Osteoblast (primary cell): ENCODE measurements at regions not wholly inside any gene's neighbourhood (a gene's known extent, or its start where the extent isn't known, plus 50 kb on each side); places are given as distances from the start of the nearest gene placed in this dataset.

Source experiments
- DNase-seq: peaks from one replicate; pipeline ENCODE4 v3.0.0; 2011; ENCODE audit warnings: low spot score, mixed read lengths; ENCODE audit not compliant: insufficient read length; ENCODE audit errors: missing footprints
- H2AFZ ChIP-seq: 2 replicates; pipeline ENCODE4 v1.6.0; 2011; ENCODE audit warnings: mild to moderate bottlenecking, low read length
- H3K27ac ChIP-seq: 2 replicates; pipeline ENCODE4 v1.5.1; 2011; ENCODE audit warnings: mild to moderate bottlenecking, low read depth, low read length, moderate library complexity
- H3K27me3 ChIP-seq: 2 replicates; pipeline ENCODE4 v1.6.0; 2012; ENCODE audit warnings: mild to moderate bottlenecking, control low read depth, inconsistent platforms, low read length, moderate library complexity; ENCODE audit not compliant: insufficient read depth
- H3K36me3 ChIP-seq: 2 replicates; pipeline ENCODE4 v1.5.1; 2011; ENCODE audit warnings: mild to moderate bottlenecking, low read length, control low read depth, moderate library complexity; ENCODE audit not compliant: insufficient read depth
- H3K4me1 ChIP-seq: 2 replicates; pipeline ENCODE4 v1.5.1; 2011; ENCODE audit warnings: mild to moderate bottlenecking, low read length, control low read depth, moderate library complexity; ENCODE audit not compliant: insufficient read depth
- H3K4me2 ChIP-seq: 2 replicates; pipeline ENCODE4 v1.6.0; 2011; ENCODE audit warnings: mild to moderate bottlenecking, low read length; ENCODE audit not compliant: insufficient read depth
- H3K4me3 ChIP-seq: fragments of 200-600 bp; sonication (generic); 3 replicates; pipeline ENCODE4 v1.5.1; 2012; ENCODE audit warnings: mild to moderate bottlenecking, low read length, inconsistent platforms; ENCODE audit not compliant: insufficient read depth
- H3K79me2 ChIP-seq: 2 replicates; pipeline ENCODE4 v1.6.0; 2012; ENCODE audit warnings: mild to moderate bottlenecking, low read length, control low read depth, inconsistent platforms; ENCODE audit not compliant: insufficient read depth
- H3K9me3 ChIP-seq: 2 replicates; pipeline ENCODE4 v1.5.1; 2011; ENCODE audit warnings: low read depth, low read length, control low read depth
- H4K20me1 ChIP-seq: 2 replicates; pipeline ENCODE4 v1.6.0; 2012; ENCODE audit warnings: mild to moderate bottlenecking, low read length, control low read depth; ENCODE audit not compliant: insufficient read depth
- TF ChIP-seq, protein P1 (sequence below): IDR thresholded peaks from 2 replicates; pipeline ENCODE4 v1.5.1; 2011; ENCODE audit warnings: mild to moderate bottlenecking, low read depth, low read length, moderate library complexity; ENCODE audit errors: extremely low read depth

DNA sequence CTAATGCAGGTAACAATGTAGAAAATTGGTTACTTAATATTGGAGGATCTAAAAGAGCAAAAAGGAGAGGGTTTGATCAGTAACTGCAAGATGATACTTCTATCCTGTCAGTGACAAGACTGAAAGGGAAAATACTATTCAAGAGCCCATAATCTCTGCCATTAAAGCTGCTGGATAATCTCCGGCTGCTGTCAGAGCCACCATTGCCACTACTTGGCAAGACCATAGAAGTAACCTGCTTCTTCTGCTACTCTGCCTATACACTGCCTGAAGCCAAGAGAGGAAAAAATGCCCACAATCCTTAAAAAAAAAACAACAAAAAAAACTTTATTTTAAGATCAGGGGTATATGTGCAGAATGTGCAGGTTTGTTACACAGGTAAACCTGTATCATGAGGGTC, 386.5 kb upstream of the ID4 start:
- Histone ChIP-seq H3K27ac (no peak overlapping the region), H3K79me2 (no peaks in the 10 kb centered on the region), H3K4me1 (no peaks in the 10 kb centered on the region), H4K20me1 (no peaks in the 10 kb centered on the region), H3K4me2 (no peak overlapping the region), H3K9me3 (no peaks in the 10 kb centered on the region), H2AFZ (no peak overlapping the region), H3K27me3 (no peaks in the 10 kb centered on the region), H3K36me3 (no peaks in the 10 kb centered on the region), H3K4me3 (no peak overlapping the region)
- no peak for DNase-seq
- TF ChIP-seq, protein P1, sequence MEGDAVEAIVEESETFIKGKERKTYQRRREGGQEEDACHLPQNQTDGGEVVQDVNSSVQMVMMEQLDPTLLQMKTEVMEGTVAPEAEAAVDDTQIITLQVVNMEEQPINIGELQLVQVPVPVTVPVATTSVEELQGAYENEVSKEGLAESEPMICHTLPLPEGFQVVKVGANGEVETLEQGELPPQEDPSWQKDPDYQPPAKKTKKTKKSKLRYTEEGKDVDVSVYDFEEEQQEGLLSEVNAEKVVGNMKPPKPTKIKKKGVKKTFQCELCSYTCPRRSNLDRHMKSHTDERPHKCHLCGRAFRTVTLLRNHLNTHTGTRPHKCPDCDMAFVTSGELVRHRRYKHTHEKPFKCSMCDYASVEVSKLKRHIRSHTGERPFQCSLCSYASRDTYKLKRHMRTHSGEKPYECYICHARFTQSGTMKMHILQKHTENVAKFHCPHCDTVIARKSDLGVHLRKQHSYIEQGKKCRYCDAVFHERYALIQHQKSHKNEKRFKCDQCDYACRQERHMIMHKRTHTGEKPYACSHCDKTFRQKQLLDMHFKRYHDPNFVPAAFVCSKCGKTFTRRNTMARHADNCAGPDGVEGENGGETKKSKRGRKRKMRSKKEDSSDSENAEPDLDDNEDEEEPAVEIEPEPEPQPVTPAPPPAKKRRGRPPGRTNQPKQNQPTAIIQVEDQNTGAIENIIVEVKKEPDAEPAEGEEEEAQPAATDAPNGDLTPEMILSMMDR: no peak

DNA sequence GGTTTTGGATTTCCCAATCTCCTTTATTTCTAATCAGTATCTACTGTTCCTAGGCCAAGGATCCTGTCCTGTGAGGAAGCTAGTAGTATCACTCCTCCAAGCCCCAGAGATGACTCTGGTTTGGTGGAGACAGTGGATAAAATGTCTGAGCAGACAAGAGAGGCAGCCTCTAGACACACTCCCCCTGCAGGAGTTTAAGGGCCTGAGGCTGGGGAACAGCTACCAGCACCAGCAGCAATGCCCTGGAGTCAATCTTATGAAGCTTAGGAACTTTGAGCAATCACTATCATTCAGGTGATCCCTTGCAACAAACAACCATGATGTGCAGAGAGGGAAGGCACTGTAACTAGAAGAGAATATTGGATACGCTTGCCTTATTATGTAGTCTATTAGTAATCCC, 384.7 kb upstream of the ID4 start:
- H3K4me2 ChIP-seq: no peak overlapping the region
- H2AFZ ChIP-seq: no peak overlapping the region
- no peak for DNase-seq
- H3K9me3 ChIP-seq: no peaks in the 10 kb centered on the region
- no peaks in the 10 kb centered on the region for H3K27me3 ChIP-seq
- H4K20me1 ChIP-seq: no peaks in the 10 kb centered on the region
- H3K4me3 ChIP-seq: no peak overlapping the region
- no peaks in the 10 kb centered on the region for H3K4me1 ChIP-seq
- TF ChIP-seq, protein P1: no peak
- H3K27ac ChIP-seq: no peak overlapping the region
- H3K36me3 ChIP-seq: no peaks in the 10 kb centered on the region
- H3K79me2 ChIP-seq: no peaks in the 10 kb centered on the region

DNA sequence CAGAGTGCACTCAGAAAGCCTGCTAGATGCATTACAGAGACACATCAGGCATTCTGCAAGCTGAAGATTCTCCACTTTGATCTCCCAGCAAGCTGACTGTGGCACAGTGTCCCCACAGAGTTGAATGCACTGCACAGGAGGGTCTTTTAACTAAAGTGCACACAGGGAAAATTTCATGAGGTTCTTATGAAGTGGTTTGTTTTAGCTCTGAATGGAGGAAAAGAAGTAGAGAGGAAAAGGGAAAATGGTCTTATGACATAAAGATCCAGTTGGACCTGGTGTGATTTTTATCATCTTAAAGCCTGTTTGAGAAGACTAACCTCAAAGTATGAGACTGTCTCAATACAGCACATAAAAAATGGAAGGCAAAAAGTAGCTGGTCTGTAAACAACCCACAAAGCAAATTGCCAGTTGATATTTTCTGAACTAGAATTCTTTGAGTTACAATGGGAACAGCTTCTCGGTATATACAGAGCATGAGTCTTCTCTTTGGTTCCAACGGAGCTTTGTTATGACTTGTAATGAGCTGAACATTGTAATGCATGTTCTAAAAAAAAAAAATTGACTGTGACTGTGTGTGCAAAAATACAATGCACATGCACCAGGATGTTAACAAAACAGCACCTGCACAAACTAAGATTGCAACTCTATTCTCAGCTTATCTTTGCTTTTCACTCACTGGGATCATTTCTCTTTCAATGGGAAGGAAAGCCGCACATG, 383.0 kb upstream of the ID4 start:
- H3K4me1 ChIP-seq: no peaks in the 10 kb centered on the region
- no peak overlapping the region for H3K4me3 ChIP-seq
- no peak overlapping the region for H3K27ac ChIP-seq
- no peak overlapping the region for H3K4me2 ChIP-seq
- H3K27me3 ChIP-seq: no peaks in the 10 kb centered on the region
- no peaks in the 10 kb centered on the region for H3K79me2 ChIP-seq
- TF ChIP-seq, protein P1: no peak
- H2AFZ ChIP-seq: no peak overlapping the region
- H3K9me3 ChIP-seq: no peaks in the 10 kb centered on the region
- no peaks in the 10 kb centered on the region for H3K36me3 ChIP-seq
- H4K20me1 ChIP-seq: no peaks in the 10 kb centered on the region
- no peak for DNase-seq

DNA sequence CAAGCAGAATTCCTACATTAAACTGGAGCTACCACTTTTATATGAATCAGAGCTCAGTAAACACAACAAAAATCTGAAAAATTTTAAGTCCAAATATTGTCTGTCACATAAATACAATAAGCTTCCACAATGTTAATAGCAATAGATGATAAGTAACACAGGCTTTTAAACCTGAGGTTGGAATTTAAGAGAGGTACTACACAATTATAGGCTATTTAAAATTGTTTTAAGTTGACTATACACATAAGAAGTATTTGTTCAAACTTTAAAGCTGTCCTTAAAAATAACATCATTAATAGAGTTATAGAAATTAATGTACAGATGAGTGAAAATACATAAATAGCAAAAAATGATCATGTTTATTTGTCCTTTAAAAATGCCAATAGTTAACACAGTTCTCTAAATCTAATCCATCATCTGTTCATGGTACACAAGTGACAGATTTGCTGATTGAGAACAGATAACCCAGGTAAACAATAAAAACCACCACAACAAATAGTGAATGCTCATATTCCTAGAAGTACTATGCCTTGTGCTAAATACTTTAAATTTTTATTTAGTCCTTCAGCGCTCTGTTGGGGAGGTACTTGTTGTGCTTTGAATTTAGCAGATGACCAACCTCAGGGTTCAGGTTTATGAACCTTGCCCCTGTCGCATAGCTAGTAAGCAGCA, 382.3 kb upstream of the ID4 start:
- H3K4me3 ChIP-seq: no peak overlapping the region
- H2AFZ ChIP-seq: no peak overlapping the region
- no peaks in the 10 kb centered on the region for H3K27me3 ChIP-seq

More for the DNA sequence above, 382.3 kb upstream of the ID4 start:
- Histone ChIP-seq H3K36me3 (no peaks in the 10 kb centered on the region), H3K9me3 (no peaks in the 10 kb centered on the region), H3K4me2 (no peak overlapping the region), H3K4me1 (no peaks in the 10 kb centered on the region), H4K20me1 (no peaks in the 10 kb centered on the region), H3K79me2 (no peaks in the 10 kb centered on the region), H3K27ac (no peak overlapping the region)
- TF ChIP-seq, protein P1: no peak
- no peak for DNase-seq
